Peyer's patch (tissue), 4 donors: ENCODE measurements at regions not wholly inside any gene's neighbourhood (a gene's known extent, or its start where the extent isn't known, plus 50 kb on each side); places are given as distances from the start of the nearest gene placed in this dataset.
"Not testable (repeated sequence)": the region's sequence is repeated elsewhere in the genome, so short reads cannot be mapped to it uniquely, and the experiment has no call there.

Experiments
- DNase-seq, 3 donors: peaks; one replicate each; pipeline ENCODE4 v3.0.0-alpha.2; 2017 to 2019
- H3K27ac ChIP-seq, 4 donors: fragments of 200-600 bp; sonication (generic); one replicate each; pipeline ENCODE4 v1.5.1; 2016 to 2019
- H3K27me3 ChIP-seq, 2 donors: fragments of 200-600 bp; sonication (generic); one replicate each; pipeline ENCODE4 v1.5.1; 2019
- H3K36me3 ChIP-seq, 3 donors: fragments of 200-600 bp; sonication (generic); one replicate each; pipeline ENCODE4 v1.5.1; 2016 to 2019
- H3K4me1 ChIP-seq, 4 donors: fragments of 200-600 bp; sonication (generic); one replicate each; pipeline ENCODE4 v1.5.1; 2016 to 2019
- H3K4me3 ChIP-seq, 4 donors: fragments of 200-600 bp; sonication (generic); 1 replicate in 3 of 4; 2 replicates in 1 of 4; pipeline ENCODE4 v1.5.1; 2016 to 2019; ENCODE audit warnings: mild to moderate bottlenecking in 1 of 4
- H3K9me3 ChIP-seq, 4 donors: fragments of 200-600 bp; sonication (generic); one replicate each; pipeline ENCODE4 v1.5.1; 2016 to 2019; ENCODE audit warnings: mild to moderate bottlenecking in 1 of 4
- CTCF ChIP-seq, 6 experiments: fragments of 450-650 bp in 4 of 6; fragments of 200-600 bp in 2 of 6; sonication (generic) in 1 of 6; IDR thresholded peaks; one replicate each; pipeline ENCODE4 v1.5.1; 2017 to 2019; ENCODE audit warnings: antibody characterized with exemption in 6 of 6, mild to moderate bottlenecking in 3 of 6, moderate library complexity in 1 of 6
- POLR2A ChIP-seq, 2 donors: fragments of 450-650 bp; IDR thresholded peaks; one replicate each; pipeline ENCODE4 v1.5.1; 2017; ENCODE audit warnings: antibody characterized with exemption in 2 of 2, mild to moderate bottlenecking in 2 of 2, moderate library complexity in 2 of 2

- H3K4me1 ChIP-seq = no peaks in the 10 kb centered on the region
- no peak for DNase-seq
- H3K27ac ChIP-seq = no peak overlapping the region
- no peaks in the 10 kb centered on the region for H3K27me3 ChIP-seq
- H3K4me3 ChIP-seq = no peak overlapping the region
- no peaks in the 10 kb centered on the region for H3K36me3 ChIP-seq
- no peaks in the 10 kb centered on the region for H3K9me3 ChIP-seq
- TF ChIP-seq CTCF (IDR thresholded peaks at IDR 0.05) = no peak
- no peak for TF ChIP-seq POLR2A (IDR thresholded peaks at IDR 0.05)
These were observed 206.1 kb downstream of the LHFPL1 start for GRCh38 chrX:112473654-112474053.

GRCh38 chrX:112470551-112470950 lies 209.2 kb downstream of the LHFPL1 start:
- Histone ChIP-seq H3K27ac (no peak overlapping the region), H3K36me3 (no peaks in the 10 kb centered on the region), H3K4me3 (no peak overlapping the region), H3K9me3 (no peaks in the 10 kb centered on the region), H3K4me1 (no peaks in the 10 kb centered on the region), H3K27me3 (no peaks in the 10 kb centered on the region)
- TF ChIP-seq POLR2A (IDR thresholded peaks at IDR 0.05) (no peak), CTCF (IDR thresholded peaks at IDR 0.05) (no peak)
- no peak for DNase-seq

- not testable (repeated sequence) for H3K4me1 ChIP-seq, DNase-seq, H3K4me3 ChIP-seq, H3K36me3 ChIP-seq, H3K27ac ChIP-seq, H3K9me3 ChIP-seq, H3K27me3 ChIP-seq
These were observed 217.7 kb downstream of the LHFPL1 start for GRCh38 chrX:112461949-112462450.

GRCh38 chrX:112457788-112458187 lies 221.9 kb downstream of the LHFPL1 start:
- H3K4me1 ChIP-seq = no peaks in the 10 kb centered on the region
- no peak for DNase-seq
- H3K27me3 ChIP-seq = no peaks in the 10 kb centered on the region
- H3K4me3 ChIP-seq = no peak overlapping the region
- H3K36me3 ChIP-seq = no peaks in the 10 kb centered on the region
- TF ChIP-seq POLR2A (IDR thresholded peaks at IDR 0.05) = no peak
- no peak for TF ChIP-seq CTCF (IDR thresholded peaks at IDR 0.05)
- H3K9me3 ChIP-seq = no peaks in the 10 kb centered on the region
- H3K27ac ChIP-seq = no peak overlapping the region

- Histone ChIP-seq H3K9me3 (no peaks in the 10 kb centered on the region), H3K27me3 (no peaks in the 10 kb centered on the region), H3K4me1 (no peaks in the 10 kb centered on the region), H3K36me3 (no peaks in the 10 kb centered on the region), H3K4me3 (no peak overlapping the region), H3K27ac (no peak overlapping the region)
- DNase-seq = no peak
- no peak for TF ChIP-seq POLR2A (IDR thresholded peaks at IDR 0.05)
- TF ChIP-seq CTCF (IDR thresholded peaks at IDR 0.05) = no peak
These were observed 228.9 kb downstream of the LHFPL1 start for GRCh38 chrX:112450810-112451209.

GRCh38 chrX:112440277-112440676 lies 239.5 kb downstream of the LHFPL1 start:
- Histone ChIP-seq H3K27me3 (no peaks in the 10 kb centered on the region), H3K9me3 (no peaks in the 10 kb centered on the region), H3K4me3 (no peak overlapping the region), H3K4me1 (no peaks in the 10 kb centered on the region), H3K36me3 (no peaks in the 10 kb centered on the region), H3K27ac (no peak overlapping the region)
- no peak for DNase-seq
- TF ChIP-seq POLR2A (IDR thresholded peaks at IDR 0.05) (no peak), CTCF (IDR thresholded peaks at IDR 0.05) (no peak)
